ENCODE measurements at regions not wholly inside any gene's neighbourhood (a gene's known extent, or its start where the extent isn't known, plus 50 kb on each side); places are given as distances from the start of the nearest gene placed in this dataset.

- H3K4me3 ChIP-seq (replicated peaks; ENCODE audit: low read depth, low read length) = no peak overlapping the region
- TF ChIP-seq CTCF (IDR thresholded peaks at IDR 0.05; ENCODE audit: low read depth, low read length, missing control alignments) = no peak
- no peak for DNase-seq (ENCODE audit: extremely low read depth, low read depth)
Measured at GRCh38 chr15:46270481-46271147, 635.8 kb downstream of the SQOR start.

- no peak for DNase-seq (ENCODE audit: extremely low read depth, low read depth)
- no peak for TF ChIP-seq CTCF (IDR thresholded peaks at IDR 0.05; ENCODE audit: low read depth, low read length, missing control alignments)
Measured at GRCh38 chr15:46275701-46276100, 640.9 kb downstream of the SQOR start.

GRCh38 chr15:46277451-46277850 lies 642.6 kb downstream of the SQOR start:
- TF ChIP-seq CTCF (IDR thresholded peaks at IDR 0.05; ENCODE audit: low read depth, low read length, missing control alignments) = no peak
- no peak overlapping the region for H3K4me3 ChIP-seq (replicated peaks; ENCODE audit: low read depth, low read length)
- no peak for DNase-seq (ENCODE audit: extremely low read depth, low read depth)

More at GRCh38 chr15:46275701-46276100, 640.9 kb downstream of the SQOR start:
- no peak overlapping the region for H3K4me3 ChIP-seq (replicated peaks; ENCODE audit: low read depth, low read length)

GRCh38 chr15:46278062-46278461 lies 643.2 kb downstream of the SQOR start:
- DNase-seq (ENCODE audit: extremely low read depth, low read depth) = no peak
- TF ChIP-seq CTCF (IDR thresholded peaks at IDR 0.05; ENCODE audit: low read depth, low read length, missing control alignments) = no peak
- no peak overlapping the region for H3K4me3 ChIP-seq (replicated peaks; ENCODE audit: low read depth, low read length)

GRCh38 chr15:46278486-46279090 lies 643.8 kb downstream of the SQOR start:
- no peak overlapping the region for H3K4me3 ChIP-seq (replicated peaks; ENCODE audit: low read depth, low read length)
- DNase-seq (ENCODE audit: extremely low read depth, low read depth) = no peak
- no peak for TF ChIP-seq CTCF (IDR thresholded peaks at IDR 0.05; ENCODE audit: low read depth, low read length, missing control alignments)

GRCh38 chr15:46280762-46281542 lies 646.1 kb downstream of the SQOR start:
- TF ChIP-seq CTCF (IDR thresholded peaks at IDR 0.05; ENCODE audit: low read depth, low read length, missing control alignments) = no peak
- H3K4me3 ChIP-seq (replicated peaks; ENCODE audit: low read depth, low read length) = no peak overlapping the region
- no peak for DNase-seq (ENCODE audit: extremely low read depth, low read depth)
